ENCODE measurements at regions not wholly inside any gene's neighbourhood (a gene's known extent, or its start where the extent isn't known, plus 50 kb on each side); places are given as distances from the start of the nearest gene placed in this dataset.
A peak's percentile ranks its signal among the peaks of the same experiment; 100 is the strongest.

GRCh38 chr12:24754690-24755638 is 193.9 kb downstream of the BCAT1 start (continued):
- TF ChIP-seq KAT2B (IDR thresholded peaks at IDR 0.05; ENCODE audit: borderline replicate concordance, low read depth, low read length) = 0 out of 2 replicates have a peak, but pooled peaks have one; percentile 18
- no peak for TF ChIP-seq NFE2L1 (CRISPR knock-in tag; IDR thresholded peaks at IDR 0.05; ENCODE audit: borderline replicate concordance)
- TF ChIP-seq SRSF4 (IDR thresholded peaks at IDR 0.05; ENCODE audit: low read depth, low read length, poor library complexity, severe bottlenecking) = no peak
- no peak for TF ChIP-seq BHLHE40 (IDR thresholded peaks at IDR 0.05; ENCODE audit: low read length)

- in situ Hi-C loops (cut with HindIII; ENCODE audit: extremely low pct_ligation_motif_present, low pct_unique_long_range_greater_than_20kb) (loop anchor here (10.0 kb wide), 1 partner anchor 808 kb away; the partner anchor contains the start of gene SOX5), intact Hi-C loops (cut with micrococcal nuclease; ENCODE audit: unreplicated experiment) (loop anchor here (10.0 kb wide), 1 partner anchor 808 kb away; the partner anchor contains the start of gene SOX5)
- no peaks in the 10 kb centered on the region for H3K27me3 ChIP-seq (ENCODE audit: control insufficient read depth in 1 of 2, insufficient read depth in 2 of 2, low read length in 2 of 2)
- BruUV-seq (replicated peaks) = no TSS peak
- FAIRE-seq (no peak), ATAC-seq (peak; percentile 24; the same call in 2 of the 3 replicates), DNase-seq (ENCODE audit: low spot score) (peak; percentile 65)
- H3K4me1 ChIP-seq (ENCODE audit: insufficient read depth, low read length) = peaks cover 96% of the 10 kb centered on the region
- H3K4me3 ChIP-seq (replicated peaks in 1 of 3; ENCODE audit: insufficient read depth in 1 of 3, low read depth in 2 of 3, low read length in 3 of 3) = peak overlapping the region in 1 of 3 experiments; percentile 12; a peak in 2 of 6 replicates
- CTCF ChIA-PET (ENCODE audit: low intra/inter-chr PET ratio, low total read pairs) = no interaction called here
- H3K4me2 ChIP-seq (ENCODE audit: low read depth, low read length) = peak overlapping the region; percentile 51
- H2AFZ ChIP-seq (ENCODE audit: low read length) = no peak overlapping the region
- peaks cover 5% of the 10 kb centered on the region for H3K79me2 ChIP-seq (ENCODE audit: insufficient read depth, low read length)
- peak overlapping the region; percentile 40; the same call in 1 of the 2 replicates for H3K9ac ChIP-seq (ENCODE audit: insufficient read depth, low read depth, low read length)
- no peaks in the 10 kb centered on the region for H4K20me1 ChIP-seq (ENCODE audit: insufficient read depth, low read length)
- H3K36me3 ChIP-seq (replicated peaks in 1 of 2; ENCODE audit: control insufficient read depth in 1 of 2, insufficient read depth in 2 of 2, low read length in 2 of 2) = no peaks in the 10 kb centered on the region
- POLR2A ChIA-PET = no interaction called here
- H3K27ac ChIP-seq (ENCODE audit: extremely low read length, insufficient read depth, low read length) = peak overlapping the region; percentile 49
- 37% methylated on average over 4 of the region's 4 CpGs for WGBS (ENCODE audit: low lambda C conversion rate)
- H3K9me3 ChIP-seq (ENCODE audit: low read length) = no peaks in the 10 kb centered on the region
- TF ChIP-seq CCAR2 (optimal IDR thresholded peaks at IDR 0.05; ENCODE audit: low read depth, low read length) = no peak
- no peak for TF ChIP-seq CEBPB (IDR thresholded peaks at IDR 0.05; ENCODE audit: borderline replicate concordance, low read depth, low read length)
- TF ChIP-seq ZNF12 (CRISPR knock-in tag; IDR thresholded peaks at IDR 0.05) = peak; percentile 47; the same call in 1 of the 2 replicates
- TF ChIP-seq ELF3 (CRISPR knock-in tag; IDR thresholded peaks at IDR 0.05) = peak; percentile 47; the same call in 1 of the 2 replicates
- no peak for TF ChIP-seq MYC (CRISPR knock-in tag; IDR thresholded peaks at IDR 0.05; ENCODE audit: borderline replicate concordance)
- no peak for TF ChIP-seq FOXM1 (CRISPR knock-in tag; IDR thresholded peaks at IDR 0.05)
- TF ChIP-seq MIER2 (CRISPR knock-in tag; IDR thresholded peaks at IDR 0.05) = no peak
- no peak for TF ChIP-seq CBX2 (IDR thresholded peaks at IDR 0.05; ENCODE audit: low read depth, low read length)
- TF ChIP-seq CBX2 (CRISPR knock-in tag; IDR thresholded peaks at IDR 0.05; ENCODE audit: low read depth) = no peak
- no peak for TF ChIP-seq ZNF263 (CRISPR knock-in tag; IDR thresholded peaks at IDR 0.05)
- TF ChIP-seq HNRNPL (IDR thresholded peaks at IDR 0.05; ENCODE audit: low read depth, low read length) = no peak
- 0 out of 2 replicates have a peak, but pooled peaks have one; percentile 21 for TF ChIP-seq ISL2 (CRISPR knock-in tag; IDR thresholded peaks at IDR 0.05)
- TF ChIP-seq ZNF550 (CRISPR knock-in tag; IDR thresholded peaks at IDR 0.05; ENCODE audit: borderline replicate concordance) = no peak
- TF ChIP-seq ZNF10 (CRISPR knock-in tag; IDR thresholded peaks at IDR 0.05; ENCODE audit: borderline replicate concordance, low read depth) = no peak
- 0 out of 2 replicates have a peak, but pooled peaks have one; percentile 24 for TF ChIP-seq DRAP1 (CRISPR knock-in tag; IDR thresholded peaks at IDR 0.05)
Observed at GRCh38 chr12:24752763-24753462, 196.0 kb downstream of the BCAT1 start.

All from HepG2 (cell line).